Pulmonary artery endothelial cell (primary cell): ENCODE measurements at regions not wholly inside any gene's neighbourhood (a gene's known extent, or its start where the extent isn't known, plus 50 kb on each side); places are given as distances from the start of the nearest gene placed in this dataset.
"Not testable (repeated sequence)": the region's sequence is repeated elsewhere in the genome, so short reads cannot be mapped to it uniquely, and the experiment has no call there.

Source experiments
- DNase-seq: peaks from one replicate; pipeline ENCODE4 v3.0.0-alpha.2; 2011; ENCODE audit warnings: low read depth, low spot score

DNA sequence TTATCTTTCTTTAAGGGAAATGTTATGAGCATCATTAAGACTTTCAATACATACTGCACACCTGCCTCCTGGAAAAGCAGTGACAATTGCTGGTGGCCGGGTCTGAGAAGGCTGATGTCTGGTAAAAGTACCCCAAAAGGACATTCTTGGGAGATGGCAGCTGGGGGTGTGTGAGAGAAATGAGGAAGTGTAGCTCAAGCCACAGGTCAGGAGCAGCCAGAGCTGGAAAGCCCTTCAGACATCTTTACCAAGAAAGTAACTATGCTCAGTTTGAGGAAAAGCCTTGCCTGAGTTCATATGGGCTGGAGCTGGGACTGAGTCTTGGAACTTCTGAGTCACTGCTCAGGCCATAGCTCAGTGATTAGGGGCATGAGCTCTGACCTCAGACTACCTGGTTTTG, 94.7 kb upstream of the N4BP1 start:
- no peak for DNase-seq

DNA sequence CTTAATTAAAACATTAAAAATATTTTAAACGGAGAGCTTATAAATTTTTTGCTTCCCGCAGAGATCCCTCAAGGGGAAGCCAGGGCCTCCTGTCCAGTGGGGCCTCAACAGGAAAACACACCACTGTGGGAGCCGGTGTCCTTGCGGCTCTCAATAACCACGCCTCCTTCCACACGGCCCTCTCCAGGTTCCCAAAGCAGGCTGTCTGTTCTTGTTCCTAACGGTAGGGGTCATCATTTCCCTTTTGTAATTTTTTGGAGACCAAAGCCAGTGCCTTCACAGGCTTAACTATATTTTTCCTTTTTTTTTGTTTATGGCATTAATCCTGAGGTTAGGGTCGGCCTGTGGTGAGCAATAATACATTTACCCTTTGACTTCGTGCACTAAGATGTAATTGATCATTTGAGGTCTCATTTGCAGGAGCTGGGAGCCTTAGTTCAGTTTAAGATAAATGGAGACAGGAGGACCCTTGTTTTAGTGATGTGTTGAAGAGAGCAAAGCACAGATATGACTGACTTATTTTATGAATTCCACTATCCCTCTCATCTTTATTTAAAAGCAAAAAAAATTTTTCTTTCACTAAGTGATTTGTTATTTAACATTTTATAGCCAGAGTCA, 77.5 kb upstream of the N4BP1 start:
- peak; percentile 15 for DNase-seq

- no peak for DNase-seq
Observed at GRCh38 chr16:48684148-48684547, 74.2 kb upstream of the N4BP1 start.

DNA sequence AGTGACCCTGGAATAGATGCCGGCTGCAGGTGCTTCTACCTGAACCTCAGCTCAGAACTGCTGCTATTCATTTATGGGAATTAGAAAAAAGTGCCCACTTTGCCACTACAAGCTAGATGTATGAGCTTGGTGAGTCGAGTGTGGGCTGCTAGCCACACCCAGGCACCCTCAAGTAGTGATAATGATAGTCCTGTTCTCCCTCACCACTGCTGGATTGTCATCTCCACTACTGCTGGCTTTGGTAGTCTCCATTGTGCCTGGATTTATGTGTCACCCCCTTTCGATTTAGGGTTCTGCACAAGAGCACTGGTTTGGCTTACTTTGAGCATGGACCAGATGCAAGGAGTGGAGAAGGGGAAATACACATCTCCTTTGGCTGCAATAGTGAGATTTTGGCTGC, 73.0 kb upstream of the N4BP1 start:
- DNase-seq: no peak

GRCh38 chr16:48681520-48681919, 71.5 kb upstream of the N4BP1 start:
- no peak for DNase-seq

DNA sequence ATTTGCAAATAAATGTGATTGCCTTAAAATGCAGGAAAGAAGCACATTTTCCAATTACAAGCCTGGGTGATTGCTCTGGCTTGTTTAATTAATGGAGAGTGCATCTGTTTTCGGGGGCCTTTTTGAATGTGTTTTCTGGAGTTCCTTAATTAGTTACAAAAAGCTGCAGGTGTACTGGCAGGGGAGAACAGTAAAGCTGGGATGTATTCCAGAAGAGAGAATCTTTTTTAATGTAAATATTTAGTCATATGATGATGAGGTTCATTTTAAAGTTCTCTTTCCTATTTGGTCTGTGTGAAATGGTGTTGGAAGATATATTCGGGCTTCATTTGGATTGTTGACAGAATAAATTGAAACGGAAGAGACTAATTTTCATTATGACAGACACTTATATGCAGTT, 70.9 kb upstream of the N4BP1 start:
- DNase-seq: no peak

DNA sequence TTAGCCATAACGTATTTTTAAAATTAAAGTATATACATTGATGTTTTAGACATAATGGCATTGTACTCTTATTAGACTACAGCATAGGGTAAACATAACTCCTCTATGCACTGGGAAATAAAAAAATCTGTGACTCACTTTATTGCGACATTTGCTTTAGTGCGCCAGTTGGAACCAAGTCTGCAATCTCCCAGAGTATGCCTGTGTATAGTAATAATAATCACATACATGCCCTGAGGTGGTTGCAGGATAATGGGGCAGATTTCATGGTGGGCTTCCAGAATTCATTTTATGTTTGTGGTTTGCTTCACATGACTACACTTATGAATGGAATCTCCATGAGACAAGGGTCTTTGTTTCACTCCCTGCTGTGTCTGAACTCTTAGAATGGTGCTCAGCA, 66.9 kb upstream of the N4BP1 start:
- DNase-seq: no peak

DNA sequence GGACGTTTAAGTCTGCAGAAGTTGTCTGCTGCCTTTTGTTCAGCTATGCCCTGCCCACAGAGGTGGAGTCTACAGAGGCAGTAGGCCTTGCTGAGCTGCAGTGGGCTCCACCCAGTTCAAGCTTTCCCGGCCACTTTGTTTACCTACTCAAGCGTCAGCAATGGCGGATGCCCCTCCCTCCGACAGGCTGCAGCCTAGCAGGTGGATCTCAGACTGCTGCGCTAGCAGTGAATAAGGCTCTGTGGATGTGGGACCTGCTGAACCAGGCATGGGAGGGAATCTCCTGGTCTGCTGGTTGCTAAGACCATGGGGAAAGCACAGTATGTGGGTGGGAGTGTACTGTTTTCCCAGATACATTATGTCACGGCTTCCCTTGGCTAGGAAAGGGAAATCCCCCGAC, 58.2 kb upstream of the N4BP1 start:
- DNase-seq: not testable (repeated sequence)

- no peak for DNase-seq
Observed at GRCh38 chr16:48659940-48660339, 50.0 kb upstream of the N4BP1 start.
